ENCODE measurements at regions not wholly inside any gene's neighbourhood (a gene's known extent, or its start where the extent isn't known, plus 50 kb on each side); places are given as distances from the start of the nearest gene placed in this dataset.

DNA sequence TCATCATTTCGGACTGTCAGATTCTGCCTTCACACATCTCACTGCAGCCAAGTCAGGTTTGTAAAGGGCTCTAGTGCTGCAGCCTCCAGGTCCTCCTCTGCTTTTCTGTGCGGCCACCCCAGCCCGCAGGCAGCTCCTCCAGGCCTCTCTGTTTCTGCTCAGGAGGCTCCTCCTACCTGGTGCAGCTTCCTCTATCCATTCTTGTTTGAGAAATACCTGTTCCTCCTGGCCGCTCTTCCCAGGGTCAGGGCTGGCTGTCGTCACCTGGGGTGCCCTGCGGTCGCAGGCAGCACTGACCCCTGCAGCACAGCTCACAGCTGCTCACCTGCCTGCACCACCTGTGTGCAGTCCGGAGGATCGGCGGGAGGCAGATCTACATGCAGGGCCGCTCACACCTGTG lies 387.7 kb upstream of the IRX4 start:
- no peaks in the 10 kb centered on the region for H3K36me3 ChIP-seq (ENCODE audit: insufficient read depth in 1 of 2, low read depth in 1 of 2)
- no peaks in the 10 kb centered on the region for H3K4me1 ChIP-seq
- no peak overlapping the region for H3K4me3 ChIP-seq
- no peak overlapping the region for H3K27ac ChIP-seq
- H3K9me3 ChIP-seq: no peaks in the 10 kb centered on the region
- intact Hi-C loops (cut with DNase I): no loop called here
- WGBS, 3 donors: 80 to 85% (median 81%) methylated on average over 11 of the region's 11 CpGs
- DNase-seq: no peak
- TF ChIP-seq, protein P1, sequence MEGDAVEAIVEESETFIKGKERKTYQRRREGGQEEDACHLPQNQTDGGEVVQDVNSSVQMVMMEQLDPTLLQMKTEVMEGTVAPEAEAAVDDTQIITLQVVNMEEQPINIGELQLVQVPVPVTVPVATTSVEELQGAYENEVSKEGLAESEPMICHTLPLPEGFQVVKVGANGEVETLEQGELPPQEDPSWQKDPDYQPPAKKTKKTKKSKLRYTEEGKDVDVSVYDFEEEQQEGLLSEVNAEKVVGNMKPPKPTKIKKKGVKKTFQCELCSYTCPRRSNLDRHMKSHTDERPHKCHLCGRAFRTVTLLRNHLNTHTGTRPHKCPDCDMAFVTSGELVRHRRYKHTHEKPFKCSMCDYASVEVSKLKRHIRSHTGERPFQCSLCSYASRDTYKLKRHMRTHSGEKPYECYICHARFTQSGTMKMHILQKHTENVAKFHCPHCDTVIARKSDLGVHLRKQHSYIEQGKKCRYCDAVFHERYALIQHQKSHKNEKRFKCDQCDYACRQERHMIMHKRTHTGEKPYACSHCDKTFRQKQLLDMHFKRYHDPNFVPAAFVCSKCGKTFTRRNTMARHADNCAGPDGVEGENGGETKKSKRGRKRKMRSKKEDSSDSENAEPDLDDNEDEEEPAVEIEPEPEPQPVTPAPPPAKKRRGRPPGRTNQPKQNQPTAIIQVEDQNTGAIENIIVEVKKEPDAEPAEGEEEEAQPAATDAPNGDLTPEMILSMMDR (IDR thresholded peaks at IDR 0.05): no peak
- no peaks in the 10 kb centered on the region for H3K27me3 ChIP-seq (ENCODE audit: insufficient read depth in 3 of 3, low read length in 2 of 3)
- ATAC-seq: no peak

DNA sequence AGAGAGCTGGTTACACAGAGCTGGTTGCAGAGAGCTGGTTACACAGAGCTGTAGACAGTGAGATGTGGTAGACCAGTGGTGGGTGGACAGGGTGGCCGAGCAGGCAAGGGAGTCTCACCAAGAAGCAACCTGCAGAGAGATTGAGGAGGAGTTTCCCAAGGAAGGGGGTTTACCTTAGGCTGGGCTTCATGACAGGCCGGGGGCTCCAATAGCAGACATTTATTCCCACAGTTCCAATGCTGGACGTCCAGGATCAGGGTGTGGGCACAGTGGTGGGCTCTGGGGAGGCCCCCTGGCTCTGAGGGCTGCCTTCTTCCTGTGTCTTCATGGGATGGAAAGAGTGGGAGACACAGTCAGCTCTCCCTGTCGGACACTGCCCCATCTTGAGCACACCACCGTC lies 386.9 kb upstream of the IRX4 start:
- no peaks in the 10 kb centered on the region for H3K4me1 ChIP-seq
- intact Hi-C loops (cut with DNase I): no loop called here
- 85 to 92% (median 88%) methylated on average over 5 of the region's 5 CpGs for WGBS, 3 donors
- TF ChIP-seq, protein P1 (IDR thresholded peaks at IDR 0.05): no peak
- H3K27me3 ChIP-seq (ENCODE audit: insufficient read depth in 3 of 3, low read length in 2 of 3): no peaks in the 10 kb centered on the region
- DNase-seq (no peak), ATAC-seq (no peak)
- H3K4me3 ChIP-seq: no peak overlapping the region
- H3K27ac ChIP-seq: no peak overlapping the region
- no peaks in the 10 kb centered on the region for H3K9me3 ChIP-seq
- no peaks in the 10 kb centered on the region for H3K36me3 ChIP-seq (ENCODE audit: insufficient read depth in 1 of 2, low read depth in 1 of 2)

DNA sequence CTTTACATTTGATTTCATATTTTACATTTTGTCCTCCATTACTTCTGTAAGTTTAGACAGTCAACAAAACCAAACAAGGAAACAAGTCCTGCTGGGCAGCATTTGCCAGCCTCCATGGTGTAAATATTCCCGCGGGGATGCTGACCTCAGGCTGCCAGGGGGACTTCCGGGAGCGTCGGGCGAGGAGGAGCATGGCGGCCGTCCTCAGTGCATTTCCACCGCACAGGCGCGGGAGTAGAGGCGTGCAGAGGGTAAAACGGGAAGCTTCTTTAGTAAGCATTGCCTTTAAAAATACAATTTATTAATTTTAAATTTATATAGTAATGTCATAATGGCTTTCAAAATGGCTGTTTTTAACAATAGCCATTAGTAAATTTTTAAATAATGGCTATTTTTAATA lies 385.3 kb upstream of the IRX4 start:
- TF ChIP-seq, protein P1 (IDR thresholded peaks at IDR 0.05): no peak
- H3K9me3 ChIP-seq: no peaks in the 10 kb centered on the region
- H3K36me3 ChIP-seq (ENCODE audit: insufficient read depth in 1 of 2, low read depth in 1 of 2): no peaks in the 10 kb centered on the region
- H3K27ac ChIP-seq: no peak overlapping the region
- H3K4me1 ChIP-seq: no peaks in the 10 kb centered on the region
- intact Hi-C loops (cut with DNase I): no loop called here
- ATAC-seq (no peak), DNase-seq (no peak)
- WGBS, 3 donors: 90 to 92% (median 92%) methylated on average over 13 of the region's 13 CpGs
- no peak overlapping the region for H3K4me3 ChIP-seq
- no peaks in the 10 kb centered on the region for H3K27me3 ChIP-seq (ENCODE audit: insufficient read depth in 3 of 3, low read length in 2 of 3)

DNA sequence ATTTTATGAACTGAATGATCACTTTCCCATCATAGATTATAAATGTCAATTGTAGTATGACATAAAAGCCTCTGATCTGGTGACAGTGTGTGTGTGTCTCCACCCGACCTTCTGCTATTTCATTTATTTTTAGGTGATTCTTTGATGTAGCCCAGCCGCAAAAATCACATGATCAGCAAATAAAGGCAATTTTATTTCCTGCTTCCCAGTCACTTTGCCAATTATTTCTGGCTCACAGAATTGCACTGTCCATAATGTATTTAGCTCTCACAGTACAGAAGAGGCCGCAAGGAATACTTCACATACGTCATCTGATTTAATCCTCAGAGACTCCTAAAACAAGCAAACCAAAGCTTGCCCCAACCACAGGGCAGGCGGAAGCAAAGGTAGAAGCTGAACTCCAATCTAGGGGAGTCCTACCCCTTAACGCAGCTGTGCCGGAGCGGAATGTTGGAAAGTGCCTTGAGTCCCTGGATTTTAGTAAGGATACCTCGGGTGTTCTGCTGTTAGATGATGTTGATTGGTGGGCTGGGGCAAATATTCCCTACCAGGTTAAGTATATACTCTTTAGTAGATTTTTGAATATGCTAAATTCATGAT lies 384.0 kb upstream of the IRX4 start:
- TF ChIP-seq, protein P1 (IDR thresholded peaks at IDR 0.05): no peak
- DNase-seq (no peak), ATAC-seq (no peak)
- Histone ChIP-seq H3K27me3 (ENCODE audit: insufficient read depth in 3 of 3, low read length in 2 of 3) (peaks cover 0 to under 1% (median 0%) of the 10 kb centered on the region in 3 donors), H3K27ac (no peak overlapping the region), H3K36me3 (ENCODE audit: insufficient read depth in 1 of 2, low read depth in 1 of 2) (no peaks in the 10 kb centered on the region), H3K9me3 (no peaks in the 10 kb centered on the region), H3K4me1 (no peaks in the 10 kb centered on the region), H3K4me3 (no peak overlapping the region)
- intact Hi-C loops (cut with DNase I): no loop called here
- 62 to 68% (median 63%) methylated on average over 9 of the region's 9 CpGs for WGBS, 3 donors

DNA sequence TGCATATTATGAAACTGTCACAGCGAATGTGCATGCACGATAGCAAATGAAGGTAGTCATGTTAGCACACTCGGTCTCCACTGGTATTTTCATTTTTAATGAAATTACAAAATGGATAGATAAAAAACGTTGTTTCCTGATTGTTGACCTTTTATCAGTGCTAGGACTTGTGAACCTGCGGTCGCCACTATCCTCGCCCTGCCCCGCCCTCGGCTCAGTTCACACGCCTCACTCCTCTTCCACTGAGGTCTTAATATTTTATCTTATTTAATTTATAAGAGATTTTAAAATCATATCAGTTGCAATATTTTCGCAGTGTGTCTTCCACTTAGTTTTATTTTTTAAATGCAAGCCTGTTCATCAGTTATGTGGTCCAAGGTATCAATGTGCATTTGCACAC lies 382.6 kb upstream of the IRX4 start:
- TF ChIP-seq, protein P1 (IDR thresholded peaks at IDR 0.05): no peak
- H3K36me3 ChIP-seq (ENCODE audit: insufficient read depth in 1 of 2, low read depth in 1 of 2): no peaks in the 10 kb centered on the region
- intact Hi-C loops (cut with DNase I): no loop called here
- ATAC-seq: no peak
- WGBS, 3 donors: 91 to 93% (median 91%) methylated on average over 11 of the region's 11 CpGs
- H3K4me1 ChIP-seq: no peaks in the 10 kb centered on the region
- DNase-seq: no peak
- H3K27me3 ChIP-seq (ENCODE audit: insufficient read depth in 3 of 3, low read length in 2 of 3): peaks cover 0 to 2% (median 0%) of the 10 kb centered on the region in 3 donors
- no peak overlapping the region for H3K27ac ChIP-seq
- no peaks in the 10 kb centered on the region for H3K9me3 ChIP-seq
- no peak overlapping the region for H3K4me3 ChIP-seq
